ENCODE measurements at regions not wholly inside any gene's neighbourhood (a gene's known extent, or its start where the extent isn't known, plus 50 kb on each side); places are given as distances from the start of the nearest gene placed in this dataset.

GRCh38 chr18:38350141-38350540, 784.5 kb upstream of the CELF4 start:
- DNase-seq (ENCODE audit: low read depth in 1 of 2, low spot score in 2 of 2), result no peak
- Histone ChIP-seq H2BK120ac (replicated peaks; ENCODE audit: low read depth, low read length) (no peak overlapping the region), H4K5ac (ENCODE audit: insufficient read length, low read depth, low read length) (no peak overlapping the region), H2BK5ac (ENCODE audit: low read depth, low read length) (no peak overlapping the region), H4K91ac (replicated peaks; ENCODE audit: insufficient read length, low read length) (no peak overlapping the region), H2BK20ac (ENCODE audit: low read length) (no peak overlapping the region), H4K8ac (ENCODE audit: extremely low read depth, insufficient read depth, low read length) (no peak overlapping the region), H2BK15ac (ENCODE audit: low read length) (no peak overlapping the region), H3K9ac (replicated peaks in 1 of 4; ENCODE audit: extremely low read depth in 1 of 4, low read depth in 3 of 4, low read length in 3 of 4) (no peak overlapping the region), H3K27me3 (replicated peaks in 1 of 4; ENCODE audit: control insufficient read depth in 3 of 4, extremely low read depth in 1 of 4, insufficient read depth in 3 of 4, low read length in 3 of 4) (peaks cover 0 to 1% (median 0%) of the 10 kb centered on the region in 4 experiments; a peak in 1 of 7 replicates), H4K20me1 (replicated peaks in 1 of 2; ENCODE audit: control insufficient read depth in 1 of 2, insufficient read depth in 2 of 2, low read length in 2 of 2) (no peaks in the 10 kb centered on the region), H3K4me3 (ENCODE audit: extremely low read depth in 1 of 4, insufficient read depth in 2 of 4, low read depth in 3 of 4, low read length in 4 of 4) (no peak overlapping the region), H3K36me3 (ENCODE audit: control insufficient read depth in 2 of 4, insufficient read depth in 4 of 4, low read length in 3 of 4) (no peaks in the 10 kb centered on the region), H2AFZ (ENCODE audit: low read length) (no peak overlapping the region), H3K18ac (ENCODE audit: extremely low read depth, low read length) (no peak overlapping the region), H3K79me2 (ENCODE audit: control insufficient read depth in 1 of 2, insufficient read depth in 2 of 2, low read length in 2 of 2) (no peaks in the 10 kb centered on the region), H3K79me1 (ENCODE audit: low read depth, low read length) (no peaks in the 10 kb centered on the region), H3K14ac (ENCODE audit: insufficient read length) (no peak overlapping the region), H3K9me3 (ENCODE audit: insufficient read depth in 2 of 2, low read depth in 1 of 2, low read length in 1 of 2) (no peaks in the 10 kb centered on the region), H3K27ac (ENCODE audit: low read depth, low read length) (no peak overlapping the region), H3K4ac (replicated peaks; ENCODE audit: insufficient read length, low read depth, low read length) (no peak overlapping the region), H3K4me2 (ENCODE audit: insufficient read depth in 1 of 2, low read depth in 2 of 2, low read length in 2 of 2) (no peak overlapping the region), H2AK5ac (ENCODE audit: low read depth, low read length) (no peak overlapping the region), H3K23me2 (ENCODE audit: low read depth, low read length) (no peaks in the 10 kb centered on the region), H3K23ac (ENCODE audit: insufficient read length) (no peak overlapping the region), H3K56ac (replicated peaks; ENCODE audit: insufficient read length, low read depth, low read length) (no peak overlapping the region), H3K4me1 (replicated peaks in 1 of 4; ENCODE audit: control insufficient read depth in 3 of 4, insufficient read depth in 4 of 4, low read length in 3 of 4) (no peaks in the 10 kb centered on the region), H2BK12ac (ENCODE audit: low read depth, low read length) (no peak overlapping the region)
- ChIA-PET POLR2A (ENCODE audit: partially characterized antibody) (no interaction called here), CTCF (ENCODE audit: partially characterized antibody) (interaction anchor here (1.5 kb wide), 1 partner anchor 18 kb away, joined by 3 read pairs; no protein-coding TSS in a partner anchor)
- WGBS, 2 experiments (ENCODE audit: extremely low coverage in 1 of 2, insufficient coverage in 1 of 2, insufficient read length in 1 of 2, insufficient replicate concordance in 2 of 2, low coverage in 1 of 2, low lambda C conversion rate in 2 of 2, missing lambda C conversion rate in 1 of 2), result 93% methylated on average over 2 of the region's 2 CpGs; no CpG with 5 or more reads in 1 of the 2 experiments
- no peak for FAIRE-seq
- TF ChIP-seq ASH2L (IDR thresholded peaks at IDR 0.05; ENCODE audit: low read length) (no peak), BCL11A (IDR thresholded peaks at IDR 0.05; ENCODE audit: low read depth in 2 of 2, low read length in 2 of 2) (no peak), KDM4A (IDR thresholded peaks at IDR 0.05; ENCODE audit: low read depth, low read length, severe bottlenecking) (no peak), SIRT6 (IDR thresholded peaks at IDR 0.05; ENCODE audit: low read length) (no peak), SAP30 (IDR thresholded peaks at IDR 0.05; ENCODE audit: insufficient read depth, insufficient replicate concordance, low read length) (no peak), GABPA (IDR thresholded peaks at IDR 0.05; ENCODE audit: borderline replicate concordance, insufficient read depth, low read length) (no peak), JUND (IDR thresholded peaks at IDR 0.05; ENCODE audit: low read length) (no peak), SP2 (IDR thresholded peaks at IDR 0.05; ENCODE audit: low read length) (no peak), POLR2A (IDR thresholded peaks at IDR 0.05; ENCODE audit: control extremely low read depth in 1 of 2, low read depth in 2 of 2, low read length in 2 of 2) (no peak), CTCF (IDR thresholded peaks at IDR 0.05; ENCODE audit: control extremely low read depth in 1 of 3, insufficient read depth in 1 of 3, low read depth in 1 of 3, low read length in 3 of 3) (no peak), TAF7 (optimal IDR thresholded peaks at IDR 0.05; ENCODE audit: borderline replicate concordance, low read depth, low read length) (no peak), CREB1 (IDR thresholded peaks at IDR 0.05) (no peak), SP4 (IDR thresholded peaks at IDR 0.05; ENCODE audit: low read length) (no peak), SUZ12 (IDR thresholded peaks at IDR 0.05; ENCODE audit: low read length) (no peak)

All from H1 (cell line).